ENCODE measurements at regions not wholly inside any gene's neighbourhood (a gene's known extent, or its start where the extent isn't known, plus 50 kb on each side); places are given as distances from the start of the nearest gene placed in this dataset.
"Not testable (repeated sequence)": the region's sequence is repeated elsewhere in the genome, so short reads cannot be mapped to it uniquely, and the experiment has no call there.

DNA sequence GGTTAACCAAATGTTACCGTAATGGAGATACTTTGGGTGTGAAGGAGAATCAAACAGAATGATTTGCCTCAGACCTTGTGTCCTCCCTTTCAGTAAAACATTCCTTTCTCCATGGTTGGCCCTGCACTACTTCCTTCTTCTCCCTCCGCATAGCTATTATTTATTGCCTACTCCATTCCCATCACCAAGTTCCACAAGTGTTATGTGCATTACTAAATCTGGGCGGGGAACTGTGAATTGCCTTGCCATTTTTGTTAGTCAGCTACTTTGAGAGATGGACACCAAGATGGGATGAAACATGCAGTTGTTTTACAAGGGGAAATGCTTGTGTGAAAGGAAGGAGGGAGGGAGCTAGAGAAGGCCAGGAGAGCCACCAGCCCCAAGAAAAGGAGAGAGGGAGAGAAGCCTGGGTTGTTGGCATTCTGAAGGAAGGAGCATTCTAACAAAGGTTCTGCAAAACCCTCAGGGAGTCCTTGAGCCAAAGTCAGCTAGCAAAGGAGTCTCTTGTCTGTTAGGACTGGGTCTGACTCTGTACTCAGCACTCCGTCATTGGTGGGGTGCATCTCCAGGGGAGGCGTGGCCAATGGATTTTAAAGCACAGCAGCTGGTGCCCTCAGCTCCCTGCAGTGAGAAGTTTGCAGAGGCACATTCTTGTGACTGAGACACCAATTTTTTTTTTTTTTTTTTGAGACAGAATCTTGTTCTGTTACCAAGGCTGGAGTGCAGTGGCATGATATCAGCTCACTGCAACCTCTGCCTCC, 83.6 kb upstream of the CHD6 start:
- DNase-seq: no peak
- no peak for ATAC-seq (ENCODE audit: poor library complexity)
- intact Hi-C loops (cut with DNase I): no loop called here

DNA sequence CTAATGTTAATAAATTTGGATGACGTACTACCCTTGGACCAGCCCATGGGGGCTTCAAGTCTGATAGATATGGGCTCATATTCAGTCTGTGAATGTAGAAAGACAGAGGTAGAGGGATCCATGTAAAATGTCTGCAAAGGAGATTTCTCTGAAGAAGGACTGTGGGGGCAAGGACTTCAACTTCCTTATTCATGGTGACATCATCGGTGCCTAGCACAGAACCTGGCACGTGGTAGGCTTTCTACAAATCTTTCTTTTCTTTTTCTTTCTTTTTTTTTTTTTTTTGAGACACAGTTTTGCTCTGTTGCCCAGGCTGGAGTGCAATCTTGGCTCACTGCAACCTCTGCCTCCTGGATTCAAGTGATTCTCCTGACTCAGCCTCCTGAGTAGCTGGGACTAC, 81.5 kb upstream of the CHD6 start:
- ATAC-seq (ENCODE audit: poor library complexity); DNase-seq; intact Hi-C loops (cut with DNase I): not testable (repeated sequence)

DNA sequence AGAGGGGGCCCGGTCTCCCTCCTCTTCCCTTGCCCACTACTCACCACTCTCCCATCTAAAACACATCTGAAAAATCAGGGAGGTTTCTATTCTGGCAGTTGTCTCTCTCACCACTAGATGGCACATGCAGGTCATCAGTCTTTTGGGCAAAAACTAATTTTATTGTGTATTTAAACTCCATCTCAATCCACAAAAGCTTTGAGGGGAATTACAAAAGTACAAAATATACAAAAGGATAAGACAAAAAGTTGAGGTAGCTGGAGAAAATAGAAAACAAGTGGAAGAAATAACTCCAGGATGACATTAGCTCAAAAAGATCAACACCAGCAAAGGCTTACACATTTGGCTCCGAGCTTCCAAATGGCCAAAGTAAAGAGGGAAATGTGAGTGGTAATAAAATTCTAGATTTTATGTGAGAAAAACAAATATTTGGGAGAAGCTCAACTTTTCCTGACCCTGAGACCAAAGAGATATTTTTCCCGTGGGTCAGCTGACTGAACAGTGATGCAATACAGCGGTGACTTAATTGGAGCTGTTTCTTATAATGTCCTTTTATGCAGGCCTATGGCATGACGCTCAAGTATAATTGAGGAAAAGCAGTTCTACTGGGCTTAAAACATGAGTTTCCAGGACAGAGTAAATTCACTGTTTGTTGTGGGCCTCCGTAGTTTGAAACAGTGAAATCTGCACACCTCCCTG, 79.8 kb upstream of the CHD6 start:
- intact Hi-C loops (cut with DNase I): no loop called here
- no peak for ATAC-seq (ENCODE audit: poor library complexity)
- DNase-seq: no peak

DNA sequence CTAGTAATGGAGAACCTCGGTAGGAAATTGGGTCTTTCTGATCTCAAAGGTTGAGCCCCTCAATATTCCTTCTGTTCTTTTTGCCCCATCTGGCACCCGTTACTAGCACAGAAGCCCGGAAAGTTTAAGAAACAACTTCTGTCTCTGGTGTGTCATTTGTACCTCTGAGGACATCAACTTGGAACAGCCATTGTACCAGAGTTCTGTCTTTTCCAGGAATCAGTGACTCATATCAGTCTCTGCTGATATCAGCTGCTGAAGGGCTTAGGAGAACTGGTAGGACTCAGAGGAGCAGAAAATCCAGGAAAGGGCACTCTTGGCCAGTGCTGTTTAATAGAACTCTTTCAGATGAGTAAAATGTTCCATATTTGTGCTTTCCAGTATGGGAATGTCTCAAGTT, 78.3 kb upstream of the CHD6 start:
- no peak for DNase-seq
- intact Hi-C loops (cut with DNase I): no loop called here
- no peak for ATAC-seq (ENCODE audit: poor library complexity)

DNA sequence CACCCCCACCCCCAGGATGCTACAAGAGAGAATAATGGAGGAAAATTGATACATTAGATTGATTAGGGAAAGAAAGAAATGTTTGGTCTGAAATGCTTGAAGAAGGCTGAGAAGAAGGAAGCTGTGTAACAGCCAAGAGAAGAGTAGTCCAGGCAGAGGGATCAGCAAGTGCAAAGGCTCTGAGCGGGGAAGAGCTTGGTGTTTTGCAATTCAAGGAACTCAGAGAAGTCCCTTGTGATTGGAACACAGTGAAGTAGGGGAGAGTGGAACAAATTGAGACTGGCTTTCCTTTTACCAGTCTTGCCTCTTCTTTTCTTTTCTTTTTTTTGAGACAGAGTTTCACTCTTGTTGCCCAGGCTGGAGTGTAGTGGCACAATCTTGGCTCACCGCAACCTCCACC, 76.6 kb upstream of the CHD6 start:
- DNase-seq (no peak), ATAC-seq (ENCODE audit: poor library complexity) (no peak)
- intact Hi-C loops (cut with DNase I): no loop called here

GRCh38 chr20:41693136-41693979, 75.2 kb upstream of the CHD6 start:
- DNase-seq (peak; percentile 86), ATAC-seq (ENCODE audit: poor library complexity) (peak; percentile 98)
- intact Hi-C loops (cut with DNase I): no loop called here

DNA sequence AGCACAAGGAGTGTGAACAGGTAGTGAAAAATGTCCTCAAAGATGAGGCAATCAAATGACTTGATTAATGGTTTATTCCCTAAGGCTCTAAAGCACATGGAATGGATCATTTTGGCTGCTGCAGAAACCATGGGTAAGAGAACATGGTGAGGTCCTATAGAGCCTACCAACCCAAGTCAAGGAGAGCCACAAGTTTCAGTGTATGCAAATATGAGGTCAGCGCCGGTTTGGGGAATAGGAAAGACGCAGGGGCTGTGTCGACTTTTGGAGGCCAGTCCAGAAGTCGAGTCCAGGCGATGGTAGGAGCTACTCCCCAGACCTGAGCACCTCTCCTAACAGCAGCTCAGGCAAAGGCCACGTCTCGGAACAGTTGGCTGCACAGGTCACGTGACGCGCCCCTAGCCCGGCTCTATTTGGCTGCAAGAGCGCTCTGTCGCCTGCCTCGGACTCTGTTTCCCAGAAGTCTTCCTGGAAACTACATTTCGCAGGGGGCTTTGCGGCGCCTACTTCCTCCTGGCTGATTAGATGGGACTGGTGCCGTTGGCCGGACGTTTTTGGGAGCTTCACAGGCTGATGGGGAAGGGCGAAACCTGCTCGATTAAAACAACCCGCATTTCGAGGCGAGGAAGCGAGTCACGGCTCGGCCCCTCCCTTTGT, 74.4 kb upstream of the CHD6 start:
- intact Hi-C loops (cut with DNase I): no loop called here
- DNase-seq (peak; percentile 93), ATAC-seq (ENCODE audit: poor library complexity) (peak; percentile 94)

DNA sequence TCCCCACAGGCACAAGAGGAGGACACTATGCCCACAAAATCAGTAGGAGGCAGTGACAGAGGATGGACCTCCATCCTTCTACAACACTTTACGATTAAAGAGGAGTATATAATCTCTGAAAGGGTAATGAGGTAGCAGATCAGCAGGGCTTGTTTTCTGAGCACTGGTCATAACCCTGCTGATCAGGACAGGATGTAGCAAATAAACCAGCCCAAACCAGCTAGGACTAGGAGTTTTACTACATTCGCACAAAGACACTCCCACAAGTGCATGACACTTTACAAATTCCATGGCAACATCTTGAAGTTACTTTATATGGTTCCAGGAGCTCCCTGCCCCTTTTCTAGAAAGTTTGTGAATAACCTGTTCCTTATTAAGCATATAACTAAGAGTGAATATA, 73.3 kb upstream of the CHD6 start:
- DNase-seq (no peak), ATAC-seq (ENCODE audit: poor library complexity) (no peak)
- intact Hi-C loops (cut with DNase I): no loop called here

DNA sequence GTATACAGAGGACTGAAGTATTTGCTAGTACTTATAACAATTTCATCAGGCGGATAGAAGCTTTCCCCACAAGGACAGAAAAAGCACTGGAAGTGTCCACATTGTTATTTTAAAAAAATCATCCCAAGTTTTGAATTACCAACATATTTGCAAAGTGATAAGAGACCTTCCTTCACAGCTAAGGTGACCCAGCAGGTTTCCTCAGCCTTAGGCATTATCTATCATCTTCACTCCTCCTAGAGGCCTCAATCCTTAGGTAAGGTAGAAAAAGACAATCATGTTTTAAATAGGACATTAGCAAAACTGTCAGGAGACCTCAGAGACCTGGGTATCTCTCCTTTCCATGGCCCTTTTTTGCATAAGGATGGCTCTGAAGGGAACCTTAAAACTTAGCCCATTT, 72.5 kb upstream of the CHD6 start:
- ATAC-seq (ENCODE audit: poor library complexity) (no peak), DNase-seq (no peak)
- intact Hi-C loops (cut with DNase I): no loop called here

DNA sequence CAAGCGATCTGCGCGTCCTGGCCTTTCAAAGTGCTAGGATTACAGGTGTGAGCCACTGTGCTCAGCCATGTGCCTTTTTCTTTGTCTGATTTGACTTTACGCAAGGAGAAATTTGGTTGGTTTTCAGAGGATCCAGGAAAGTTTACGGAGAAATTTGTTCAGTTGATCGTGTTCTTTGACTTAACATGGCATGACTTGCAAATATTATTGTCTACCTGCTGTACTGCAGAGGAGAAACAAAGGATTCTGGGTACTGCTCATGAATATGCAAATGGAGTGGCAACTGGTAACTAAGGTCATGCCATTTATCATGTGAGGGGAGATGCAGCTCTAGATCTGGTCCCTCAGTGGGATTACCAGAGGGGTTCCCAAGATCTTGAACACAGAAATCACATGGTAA, 68.8 kb upstream of the CHD6 start:
- intact Hi-C loops (cut with DNase I): no loop called here
- DNase-seq: no peak
- ATAC-seq (ENCODE audit: poor library complexity): no peak

DNA sequence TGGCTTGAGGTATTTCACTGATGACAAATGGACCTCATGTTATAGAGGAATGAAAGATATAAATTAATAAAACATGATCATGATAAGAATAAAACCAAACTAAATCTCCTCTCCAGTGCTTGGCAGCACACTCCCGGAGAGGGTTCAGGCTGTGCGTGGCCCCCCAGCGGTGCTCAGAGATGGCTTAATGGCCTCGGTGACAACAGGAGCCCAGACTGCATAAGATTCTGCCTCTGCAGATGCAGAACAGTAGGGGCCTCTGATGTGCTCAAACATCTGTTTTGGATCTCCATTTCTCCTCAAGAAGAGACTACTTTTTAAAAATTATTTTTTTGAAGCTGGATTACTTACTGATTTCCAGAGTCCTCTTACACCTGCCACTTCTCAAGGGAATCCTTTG, 67.0 kb upstream of the CHD6 start:
- ATAC-seq (ENCODE audit: poor library complexity): not testable (repeated sequence)

GRCh38 chr20:41678799-41679198, 60.6 kb upstream of the CHD6 start:
- DNase-seq (no peak), ATAC-seq (ENCODE audit: poor library complexity) (no peak)
- intact Hi-C loops (cut with DNase I): no loop called here

More for the DNA sequence above, 67.0 kb upstream of the CHD6 start:
- intact Hi-C loops (cut with DNase I); DNase-seq: not testable (repeated sequence)

GRCh38 chr20:41672282-41672681, 54.1 kb upstream of the CHD6 start:
- ATAC-seq (ENCODE audit: poor library complexity) (no peak), DNase-seq (no peak)
- intact Hi-C loops (cut with DNase I): no loop called here

DNA sequence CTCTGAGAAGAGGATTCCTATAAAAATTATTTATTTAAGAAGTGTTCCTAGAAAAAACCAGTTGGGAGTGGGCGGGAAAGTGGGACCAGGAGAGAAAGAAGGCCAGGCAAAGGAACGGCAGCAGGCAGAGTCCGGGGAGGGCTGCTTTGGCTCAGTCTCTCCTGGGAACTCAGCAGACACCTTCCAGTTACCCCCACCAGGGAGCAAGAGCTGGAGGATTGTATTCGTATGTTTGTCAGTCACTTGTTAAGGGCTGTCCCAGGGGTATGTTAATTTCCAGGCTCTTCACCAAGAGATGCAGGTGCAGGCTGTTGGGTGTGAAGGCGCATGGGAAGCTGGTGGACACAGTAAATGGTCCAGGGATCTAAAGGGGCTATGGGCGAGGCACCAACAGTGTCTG, 53.0 kb upstream of the CHD6 start:
- intact Hi-C loops (cut with DNase I): no loop called here
- DNase-seq: no peak
- ATAC-seq (ENCODE audit: poor library complexity): no peak

DNA sequence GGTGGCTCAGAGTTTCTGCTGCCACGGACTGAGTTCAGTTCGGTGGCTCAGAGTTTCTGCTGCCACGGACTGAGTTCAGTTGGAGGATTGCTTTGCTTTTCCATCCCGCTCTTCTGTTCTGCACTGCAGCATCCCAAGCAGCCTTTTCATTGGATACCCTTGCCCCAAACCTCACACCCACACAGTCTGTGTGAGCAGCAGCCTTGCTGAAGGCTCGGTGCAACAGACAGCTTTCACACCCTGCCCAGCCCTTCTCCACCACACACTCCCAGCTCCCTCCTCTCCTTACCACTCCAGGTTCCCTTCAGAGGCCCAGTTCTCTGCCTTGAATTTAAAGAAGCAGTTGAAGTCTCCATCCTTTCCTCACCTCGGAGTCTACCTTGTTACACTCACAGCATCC, 52.5 kb upstream of the CHD6 start:
- intact Hi-C loops (cut with DNase I): no loop called here
- DNase-seq (no peak), ATAC-seq (ENCODE audit: poor library complexity) (no peak)

DNA sequence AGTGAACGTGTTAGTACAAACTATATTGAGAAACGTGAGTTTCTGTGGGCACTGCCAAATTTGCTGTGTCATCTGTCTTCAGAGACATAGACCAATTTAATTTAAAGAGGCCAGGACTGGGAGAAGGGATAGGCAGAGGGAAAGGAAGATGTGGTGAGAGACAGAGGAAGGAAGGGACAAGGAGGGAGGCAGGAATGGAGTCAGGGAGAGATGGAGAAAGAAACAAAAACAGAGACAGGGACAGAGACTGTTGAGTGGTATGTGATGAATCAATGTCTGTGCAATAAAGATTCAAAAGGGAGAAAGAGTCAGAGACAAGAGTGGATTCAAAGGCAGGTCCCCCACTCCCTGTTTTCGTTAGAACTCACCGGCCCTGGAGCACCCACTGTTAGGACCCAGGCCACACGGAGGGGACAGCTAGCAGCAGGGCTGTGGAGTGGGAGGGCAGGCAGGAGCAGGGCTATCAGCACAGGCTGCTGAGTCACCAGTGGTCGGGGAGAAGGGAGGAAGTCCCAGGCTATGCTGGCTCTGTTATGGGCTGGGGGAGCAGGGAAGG, 51.6 kb upstream of the CHD6 start:
- DNase-seq (no peak), ATAC-seq (ENCODE audit: poor library complexity) (no peak)
- intact Hi-C loops (cut with DNase I): no loop called here

DNA sequence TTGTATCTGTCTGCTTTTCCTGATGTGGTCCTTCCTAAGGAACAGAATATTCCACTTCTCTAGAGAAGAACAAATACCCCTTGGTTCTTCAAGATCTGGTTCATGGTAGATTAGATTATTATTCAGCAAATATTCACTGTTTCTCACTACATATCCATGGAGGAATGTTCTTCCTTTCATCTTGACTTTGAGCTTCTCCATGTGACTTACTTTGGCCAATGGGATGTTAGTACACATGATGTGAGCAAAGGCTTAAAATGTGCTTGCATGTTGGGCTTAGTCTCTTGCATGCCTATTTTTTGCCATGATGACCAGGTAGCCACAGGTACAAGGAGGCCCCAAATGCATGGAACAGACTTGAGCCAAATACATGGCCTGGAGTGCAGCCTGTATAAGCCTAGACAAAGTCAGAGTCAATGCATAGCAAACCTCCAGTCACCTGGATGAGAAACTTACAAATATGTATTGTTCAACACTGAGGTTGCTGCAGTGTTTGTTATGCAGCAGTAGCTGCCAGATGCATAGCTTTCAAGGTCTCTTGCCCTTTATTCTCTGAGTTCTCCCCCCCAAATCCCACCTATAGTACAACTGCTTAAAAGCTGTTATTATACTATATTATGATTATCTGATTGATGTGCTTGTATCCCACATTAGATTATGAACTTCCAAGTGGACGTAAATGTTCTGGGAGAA, 50.0 kb upstream of the CHD6 start:
- intact Hi-C loops (cut with DNase I): no loop called here
- ATAC-seq (ENCODE audit: poor library complexity) (no peak), DNase-seq (no peak)
